T47D (cell line): ENCODE measurements at regions not wholly inside any gene's neighbourhood (a gene's known extent, or its start where the extent isn't known, plus 50 kb on each side); places are given as distances from the start of the nearest gene placed in this dataset.
A peak's percentile ranks its signal among the peaks of the same experiment; 100 is the strongest.

Source experiments
- DNase-seq, 2 experiments: peaks; one replicate each; pipeline versions ENCODE4 v3.0.0 to v3.0.0-alpha.2; 2011 to 2012; ENCODE audit warnings: low read depth in 1 of 2, low spot score in 1 of 2
- JUND ChIP-seq: IDR thresholded peaks from 2 replicates; pipeline ENCODE4 v1.6.1; 2012; ENCODE audit warnings: low read depth
- in situ Hi-C: cut with HindIII; loops from 2 replicates; pipeline ENCODE4 v1.10.0; 2016; ENCODE audit warnings: low sequenced_read_pairs, low pct_unique_long_range_greater_than_20kb

DNA sequence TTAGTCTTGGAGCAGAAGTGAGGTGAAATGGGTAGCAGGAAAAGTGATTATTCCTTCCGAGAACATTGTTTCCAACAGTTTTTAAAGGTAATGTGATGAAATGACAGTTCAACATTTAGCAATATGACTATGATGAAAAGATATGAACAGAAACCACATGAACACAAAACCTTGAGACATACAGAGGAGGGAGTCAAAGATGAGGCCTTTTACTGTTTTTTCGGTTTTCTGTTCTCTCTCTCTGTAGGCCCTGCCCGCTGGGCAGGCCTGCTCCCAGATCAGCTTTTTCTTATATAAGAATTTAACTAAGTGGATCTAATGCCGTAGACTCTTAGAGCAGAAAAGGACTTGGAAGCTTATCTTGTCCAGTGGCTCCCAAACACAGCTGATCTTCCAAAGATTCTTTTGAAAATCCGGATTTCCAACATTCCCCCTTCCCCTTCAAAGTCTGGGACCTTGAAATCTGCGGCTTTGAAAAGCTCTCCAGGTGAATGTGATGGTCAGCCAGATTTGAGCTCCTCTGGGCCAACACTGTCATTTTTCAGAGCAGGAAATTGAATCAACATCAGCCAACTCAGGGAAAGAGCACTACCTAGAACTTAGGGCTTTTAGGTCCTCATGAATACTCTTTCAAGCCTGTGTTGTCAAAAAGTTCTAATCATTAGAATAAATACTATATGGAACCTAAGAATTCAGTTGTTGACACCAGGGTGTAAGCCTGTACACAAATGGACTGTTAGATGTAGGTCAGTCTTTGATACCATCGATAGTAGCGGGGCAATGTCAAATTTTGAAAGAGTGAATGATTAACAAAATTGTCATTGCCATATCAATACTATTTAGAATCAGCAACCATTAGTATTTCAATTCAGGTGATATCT is 372.7 kb downstream of the SHQ1 start:
- DNase-seq = no peak
- TF ChIP-seq JUND = no peak
- in situ Hi-C loops = no loop called here

DNA sequence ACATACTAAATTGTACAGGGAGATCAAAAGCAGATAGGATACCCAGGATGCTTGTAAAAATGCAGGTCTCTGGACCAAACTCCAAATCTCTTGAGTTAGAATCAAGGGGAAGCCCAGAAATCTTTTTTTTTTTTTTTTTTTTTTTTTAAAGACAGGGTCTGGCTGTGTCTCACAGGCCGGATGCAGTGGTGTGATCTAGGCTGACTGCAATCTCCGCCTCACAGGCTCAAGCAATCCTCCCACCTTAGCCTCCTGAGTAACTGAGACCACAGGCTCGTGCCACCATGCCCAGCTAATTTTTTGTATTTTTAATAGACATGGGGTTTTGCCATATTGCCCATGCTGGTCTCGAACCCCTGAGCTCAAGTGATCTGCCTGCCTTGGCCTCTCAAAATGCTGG is 373.5 kb downstream of the SHQ1 start:
- no peak for TF ChIP-seq JUND
- in situ Hi-C loops = no loop called here
- no peak for DNase-seq

DNA sequence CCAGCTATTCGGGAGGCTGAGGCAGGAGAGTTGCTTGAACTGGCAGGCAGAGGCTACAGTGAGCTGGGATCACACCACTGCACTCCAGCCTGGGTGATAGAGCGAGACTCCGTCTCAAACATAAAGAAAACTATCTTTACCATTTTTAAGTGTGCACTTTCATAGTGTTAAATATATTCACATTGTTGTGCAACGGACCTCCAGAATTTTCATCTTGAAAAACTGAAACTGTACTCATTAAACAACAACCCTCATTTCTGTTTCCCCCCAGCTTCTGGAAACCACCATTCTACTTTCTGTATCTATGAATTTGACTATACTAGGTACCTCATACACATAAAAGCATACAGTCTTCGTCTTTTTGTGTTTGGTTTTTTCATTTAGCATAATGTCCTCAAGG is 375.1 kb downstream of the SHQ1 start:
- in situ Hi-C loops = no loop called here
- TF ChIP-seq JUND = no peak
- DNase-seq = no peak

DNA sequence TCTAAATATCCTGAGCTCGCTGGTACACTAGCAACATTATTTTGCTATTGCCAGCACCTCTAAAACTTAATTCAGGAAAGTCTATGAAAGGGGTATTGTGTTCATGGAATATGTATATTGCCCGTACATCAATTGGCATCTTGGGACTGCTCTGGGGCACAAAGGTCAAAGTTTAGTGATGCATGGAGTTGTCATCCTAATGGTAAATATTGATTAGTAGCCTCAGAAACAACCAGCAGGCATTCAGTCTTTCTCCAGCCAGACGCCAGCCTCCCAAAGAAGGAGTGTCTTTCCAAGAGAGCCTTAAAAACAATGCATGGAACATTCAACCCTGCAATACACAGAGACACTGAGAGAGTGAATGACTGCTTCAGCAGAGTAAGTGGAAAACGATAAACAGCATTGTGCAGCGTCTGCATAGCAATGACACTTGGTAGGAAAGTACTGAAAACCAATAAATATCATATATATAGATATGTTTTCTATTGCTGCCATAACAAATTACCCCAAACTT is 377.3 kb downstream of the SHQ1 start:
- in situ Hi-C loops = no loop called here
- DNase-seq = no peak
- no peak for TF ChIP-seq JUND

DNA sequence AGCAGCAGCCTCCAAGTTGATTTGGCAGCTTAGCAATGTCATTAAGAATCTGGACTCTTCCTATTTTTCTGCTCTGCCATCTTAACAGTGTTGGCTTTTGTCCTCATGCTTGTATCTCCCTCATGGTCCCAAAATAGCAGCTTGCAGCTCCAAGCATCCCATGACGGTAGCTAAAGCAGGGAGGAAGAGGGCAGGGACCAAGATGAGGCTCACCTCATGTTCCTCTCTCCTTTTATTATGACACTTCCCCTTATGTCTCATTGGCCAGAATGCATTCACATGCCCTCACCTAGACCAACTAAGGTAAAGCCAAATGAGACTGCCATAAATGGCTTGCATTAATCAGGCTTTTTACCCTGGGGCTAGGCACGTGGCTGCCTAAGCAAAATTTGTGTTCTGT is 382.4 kb downstream of the SHQ1 start:
- in situ Hi-C loops = no loop called here
- no peak for DNase-seq

DNA sequence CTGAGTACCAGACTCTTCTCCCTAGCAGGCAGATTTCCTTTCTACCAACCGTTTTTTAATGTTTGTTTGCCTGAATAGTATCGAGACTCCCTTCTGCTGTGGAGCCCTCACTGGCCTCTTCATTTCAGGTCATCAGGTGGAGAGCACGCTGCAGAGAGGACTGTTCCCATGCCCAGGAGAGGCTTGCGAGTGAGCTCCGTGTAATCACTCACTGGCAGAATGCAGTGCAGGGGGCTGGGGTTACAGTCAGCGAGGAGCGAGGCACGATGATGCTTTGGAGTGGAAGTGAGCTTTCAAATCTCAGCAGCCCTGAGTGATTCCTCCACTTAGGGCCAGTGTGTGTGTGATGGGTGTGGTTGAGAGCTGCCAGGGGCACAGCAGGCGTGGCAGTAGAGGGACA is 385.2 kb downstream of the SHQ1 start:
- in situ Hi-C loops = no loop called here
- DNase-seq = no peak
- TF ChIP-seq JUND = no peak

More for the DNA sequence above, 382.4 kb downstream of the SHQ1 start:
- no peak for TF ChIP-seq JUND

DNA sequence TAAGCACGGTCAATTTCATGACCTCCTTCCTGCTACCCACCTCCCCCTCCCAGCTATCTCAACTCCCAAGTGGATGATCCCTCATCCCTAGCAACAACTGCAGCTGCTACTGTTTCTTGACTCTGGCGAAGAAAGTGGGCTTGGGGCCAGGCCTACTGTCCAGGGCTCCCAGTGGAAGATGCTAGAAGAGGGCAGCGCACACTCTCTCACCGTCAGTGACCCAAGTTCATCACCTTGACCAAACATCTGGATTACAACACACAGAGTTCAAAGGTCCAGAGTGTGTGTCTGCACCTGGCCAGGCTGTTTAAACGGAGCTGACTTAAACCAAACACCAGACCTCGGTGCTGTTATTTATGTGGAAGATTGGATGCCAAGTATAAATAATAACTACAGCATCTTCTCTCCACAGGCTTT is 385.6 kb downstream of the SHQ1 start:
- in situ Hi-C loops = no loop called here
- no peak for TF ChIP-seq JUND
- DNase-seq = no peak

DNA sequence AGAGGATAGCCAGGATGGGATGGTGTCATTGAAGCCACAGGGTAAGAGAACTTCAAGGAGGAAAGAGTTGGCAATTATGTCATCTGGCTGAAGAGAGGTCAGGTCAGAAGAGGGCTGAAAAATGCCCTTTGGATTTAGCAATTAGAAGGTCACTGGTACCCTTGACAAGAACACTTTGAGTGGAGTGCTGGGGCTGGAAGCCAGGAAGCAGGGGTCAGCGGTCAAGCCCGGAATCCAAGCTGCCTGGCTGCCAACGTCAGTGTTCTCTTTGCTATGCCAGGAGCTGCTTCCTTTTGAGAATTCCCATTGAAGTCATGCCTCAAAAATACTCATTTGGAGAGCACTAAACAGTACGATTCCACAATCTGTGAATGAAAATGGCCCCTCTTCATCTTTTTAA is 386.5 kb downstream of the SHQ1 start:
- no peak for DNase-seq
- no peak for TF ChIP-seq JUND
- in situ Hi-C loops = no loop called here

DNA sequence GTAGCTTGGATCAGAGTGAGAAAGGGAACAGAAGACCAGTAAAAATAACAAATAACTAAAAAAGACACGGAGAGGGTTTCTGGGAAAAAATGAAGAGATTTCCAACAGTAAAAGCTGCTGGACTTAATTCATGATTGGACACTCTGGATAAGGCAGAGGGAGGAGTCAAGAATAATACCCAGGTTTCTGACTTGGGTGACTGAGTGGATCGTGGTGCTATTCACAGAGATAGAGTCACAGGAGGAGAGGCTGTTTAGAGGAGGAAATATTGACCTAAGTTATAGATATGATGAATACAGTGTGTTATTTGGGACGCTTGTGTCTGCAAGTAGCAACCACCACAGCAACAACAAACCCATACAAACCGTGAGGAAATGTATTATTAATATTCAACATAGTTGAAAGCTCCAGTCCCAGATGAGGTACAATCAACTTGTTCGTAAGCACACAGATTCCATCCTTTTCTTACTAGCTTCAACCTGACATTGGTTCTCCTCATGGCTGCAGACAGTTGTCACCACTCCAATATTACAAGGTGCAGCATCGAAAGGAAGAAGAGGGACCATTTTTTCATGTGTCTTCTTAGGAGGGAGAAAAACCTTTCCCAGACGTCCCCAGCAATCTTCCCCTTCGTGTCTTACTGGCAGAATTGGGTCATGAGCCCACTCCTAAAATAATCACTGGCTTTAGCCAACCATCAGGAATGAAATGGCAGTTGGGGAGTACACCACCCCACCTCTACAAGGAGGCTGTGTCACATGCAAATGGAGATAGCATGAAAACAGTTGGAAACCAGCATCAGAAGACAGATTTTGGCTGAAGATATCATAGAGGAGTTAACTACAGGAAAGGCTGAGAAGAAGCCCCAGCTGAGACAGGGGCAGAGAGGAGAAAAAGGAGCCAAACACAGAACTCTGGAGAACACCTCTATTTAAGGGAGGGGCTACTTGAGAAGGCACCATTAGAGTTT is 387.8 kb downstream of the SHQ1 start:
- in situ Hi-C loops = no loop called here
- no peak for DNase-seq
- TF ChIP-seq JUND = no peak

DNA sequence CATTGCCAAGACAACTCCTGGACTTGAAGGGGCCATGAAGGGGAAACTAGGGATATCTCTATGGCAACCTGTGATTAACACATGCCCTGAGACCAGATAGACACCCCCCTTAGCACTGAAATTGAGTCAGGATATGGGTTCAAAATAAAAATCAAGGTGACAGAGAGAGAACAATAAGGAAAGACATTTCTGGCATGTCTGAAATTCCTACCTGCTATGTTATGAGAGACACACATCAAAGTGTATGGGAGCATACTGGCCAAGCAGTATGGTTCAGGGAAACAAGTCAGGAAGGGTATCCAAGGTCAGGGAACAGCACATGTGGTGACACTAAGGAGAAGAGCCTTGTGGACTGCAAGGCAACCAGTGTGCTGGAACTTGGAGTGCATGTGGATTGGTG is 388.7 kb downstream of the SHQ1 start:
- no peak for DNase-seq
- TF ChIP-seq JUND = no peak
- in situ Hi-C loops = no loop called here

DNA sequence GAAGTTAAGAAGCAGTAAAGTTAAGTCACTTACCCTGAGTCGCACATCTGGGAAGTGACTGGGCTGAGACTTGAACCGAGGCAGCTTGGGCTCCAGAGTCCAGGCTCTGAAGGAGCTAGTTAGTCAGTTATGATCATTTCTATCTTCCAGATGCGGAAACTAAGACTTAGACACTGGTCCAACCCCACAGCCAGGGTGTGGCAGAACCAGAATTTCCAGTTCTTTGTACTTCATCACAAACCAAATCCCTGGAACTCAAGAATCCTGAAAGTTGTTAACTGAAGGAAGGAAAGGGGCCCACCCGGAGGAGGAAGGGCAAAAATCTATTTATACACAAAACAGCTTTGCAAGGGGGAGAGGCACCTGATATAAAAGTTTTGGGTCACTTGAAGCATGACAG is 389.9 kb downstream of the SHQ1 start:
- in situ Hi-C loops = no loop called here

DNA sequence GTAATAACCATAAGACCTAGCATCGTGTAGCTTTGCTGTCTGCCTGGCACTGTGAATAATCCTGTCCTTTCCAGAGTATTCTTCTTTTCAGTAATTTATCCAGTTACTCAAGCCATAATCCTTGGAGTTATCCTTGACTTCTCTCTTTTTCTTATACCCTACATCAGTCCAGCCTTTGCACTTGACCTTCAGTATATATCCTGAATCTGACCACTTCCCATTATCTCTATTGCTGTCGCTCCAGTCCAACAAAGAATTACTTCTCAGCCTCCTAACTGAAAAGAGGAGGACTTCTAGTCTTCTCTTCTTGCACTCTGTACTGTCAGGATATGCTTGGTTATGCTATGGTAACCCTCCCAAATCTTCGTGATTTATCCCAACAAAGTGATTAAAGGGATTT is 393.8 kb downstream of the SHQ1 start:
- no peak for TF ChIP-seq JUND
- DNase-seq = no peak
- in situ Hi-C loops = no loop called here

More for the DNA sequence above, 389.9 kb downstream of the SHQ1 start:
- TF ChIP-seq JUND = no peak
- DNase-seq = peak in 1 of 2 experiments; percentile 60

DNA sequence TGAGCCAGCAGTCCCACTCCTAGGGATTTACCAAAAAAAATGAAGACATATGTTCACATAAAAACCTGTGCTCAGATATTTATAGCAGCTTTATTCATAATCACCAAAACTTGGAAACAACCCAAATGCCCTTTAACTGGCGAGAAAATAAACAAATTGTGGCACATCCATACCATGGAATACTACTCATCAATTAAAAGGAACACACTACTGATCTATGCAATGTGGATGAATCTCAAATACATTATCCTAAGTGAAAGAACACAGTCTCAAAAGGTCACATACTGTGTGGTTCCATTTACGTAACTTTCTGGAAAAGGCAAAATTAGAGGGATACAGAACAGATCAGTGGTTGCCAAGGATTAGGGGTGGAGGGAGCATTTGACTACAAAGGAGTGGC is 394.5 kb downstream of the SHQ1 start:
- DNase-seq = no peak
- in situ Hi-C loops = no loop called here
- no peak for TF ChIP-seq JUND
